ENCODE measurements at regions not wholly inside any gene's neighbourhood (a gene's known extent, or its start where the extent isn't known, plus 50 kb on each side); places are given as distances from the start of the nearest gene placed in this dataset.

- no peak for TF ChIP-seq CTCF (IDR thresholded peaks at IDR 0.05)
- TF ChIP-seq POLR2AphosphoS5 (IDR thresholded peaks at IDR 0.05): no peak
- no peak for TF ChIP-seq EP300 (IDR thresholded peaks at IDR 0.05; ENCODE audit: low read depth)
These were observed 80.9 kb upstream of the CD44 start for GRCh38 chr11:35057926-35058668.
